T1000 (cell line): ENCODE measurements at regions not wholly inside any gene's neighbourhood (a gene's known extent, or its start where the extent isn't known, plus 50 kb on each side); places are given as distances from the start of the nearest gene placed in this dataset.
"Not testable (repeated sequence)": the region's sequence is repeated elsewhere in the genome, so short reads cannot be mapped to it uniquely, and the experiment has no call there.

ENCODE experiments used
- DNase-seq: peaks from one replicate; lab custom pipeline; 2025; ENCODE audit warnings: mixed read lengths; lab: John Stamatoyannopoulos, UW

GRCh38 chr12:9412459-9412858 lies 195.3 kb downstream of the KLRB1 start:
- not testable (repeated sequence) for DNase-seq

DNA sequence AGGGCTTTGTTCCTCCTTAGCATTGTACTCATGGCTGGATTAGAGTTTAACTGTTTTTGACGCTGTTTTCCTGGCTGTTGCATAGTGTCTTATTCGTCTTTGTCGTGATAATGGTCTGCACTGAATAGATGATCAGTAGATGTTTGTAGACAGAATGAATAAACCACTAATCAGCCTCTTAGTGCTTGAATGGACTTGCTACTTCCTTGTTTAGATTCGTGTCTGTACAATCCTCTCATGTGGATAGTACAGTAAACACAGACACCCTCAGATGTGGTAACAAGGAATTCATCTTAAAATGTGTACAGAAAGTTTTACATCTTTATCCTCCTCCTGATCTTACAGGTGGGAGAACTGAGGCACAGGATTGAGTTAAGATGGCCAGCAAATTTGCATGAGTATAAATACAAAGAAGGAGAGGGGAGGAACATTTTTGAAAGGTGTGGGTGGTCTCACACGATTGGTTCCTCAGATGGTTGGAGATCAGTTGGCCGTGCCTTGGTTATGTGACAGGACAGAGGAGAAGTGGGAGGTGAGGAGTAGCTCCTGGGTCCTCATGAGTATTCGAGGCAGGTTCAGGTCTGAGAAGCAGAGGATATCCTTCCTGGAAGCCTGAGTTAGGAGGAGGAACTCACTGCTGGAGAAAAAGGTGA lies 196.0 kb downstream of the KLRB1 start:
- DNase-seq: not testable (repeated sequence)

DNA sequence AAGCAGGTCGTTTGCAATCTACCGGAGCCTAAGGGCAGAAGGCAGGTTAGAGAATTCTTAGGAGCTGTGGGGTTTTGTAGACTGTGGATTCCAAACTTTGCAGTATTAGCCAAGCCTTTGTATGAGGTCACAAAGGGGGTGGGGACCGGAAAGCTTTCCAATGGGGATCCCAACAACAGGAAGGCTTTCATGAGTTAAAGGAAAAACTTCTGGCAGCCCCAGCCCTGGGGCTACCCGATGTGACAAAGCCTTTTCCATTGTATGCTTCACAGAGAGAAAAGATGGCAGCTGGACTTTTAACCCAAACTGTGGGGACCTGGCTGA lies 199.2 kb upstream of the PZP start:
- DNase-seq: peak; percentile 8

DNA sequence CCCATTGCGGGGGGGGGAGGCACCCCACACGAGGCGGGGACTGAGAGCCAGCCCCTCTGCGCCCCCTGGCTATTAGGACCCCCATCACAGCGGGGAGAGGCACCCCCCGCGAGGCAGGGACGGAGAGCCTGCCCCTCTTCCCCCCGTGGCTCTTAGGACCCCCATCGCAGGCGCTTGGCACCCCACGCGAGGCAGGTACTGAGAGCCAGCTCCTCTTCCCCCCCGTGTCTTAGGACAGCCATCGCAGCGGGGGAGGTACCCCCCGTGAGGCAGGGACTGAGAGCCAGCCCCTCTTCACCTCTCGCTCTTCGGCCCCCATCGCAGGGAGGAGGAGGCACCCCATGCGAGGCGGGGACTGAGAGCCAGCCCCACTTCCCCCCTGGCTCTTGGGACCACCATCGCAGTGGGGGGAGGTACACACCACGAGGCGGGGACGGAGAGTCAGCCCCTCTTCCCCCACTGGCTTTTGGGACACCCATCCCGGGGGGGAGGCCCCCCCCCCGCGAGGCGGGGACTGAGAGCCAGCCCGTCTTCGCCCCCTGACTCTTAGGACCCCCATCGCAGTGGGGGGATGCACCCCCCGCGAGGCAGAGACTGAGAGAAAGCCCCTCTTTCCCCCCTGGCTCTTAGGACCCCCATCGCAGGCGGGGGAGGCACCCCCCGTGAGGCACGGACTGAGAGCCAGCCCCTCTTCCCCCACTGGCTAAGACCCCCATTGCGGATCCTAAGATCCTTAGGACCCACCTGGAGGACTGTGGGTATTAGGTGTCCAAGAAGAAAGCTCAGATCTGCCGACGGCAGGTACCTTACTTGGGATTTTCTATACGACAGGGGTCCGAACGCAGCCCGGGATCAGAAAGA lies 198.6 kb upstream of the PZP start:
- no peak for DNase-seq

- DNase-seq: no peak
Measured at GRCh38 chr12:9405886-9406563, 197.8 kb upstream of the PZP start.

GRCh38 chr12:9404469-9405260 lies 196.5 kb upstream of the PZP start:
- DNase-seq: no peak

- no peak for DNase-seq
Measured at GRCh38 chr12:9404031-9404430, 195.8 kb upstream of the PZP start.

GRCh38 chr12:9402432-9403040 lies 194.3 kb upstream of the PZP start:
- DNase-seq: not testable (repeated sequence)

- DNase-seq: not testable (repeated sequence)
Measured at GRCh38 chr12:9396367-9396766, 188.2 kb upstream of the PZP start.

- not testable (repeated sequence) for DNase-seq
Measured at GRCh38 chr12:9395220-9395619, 187.0 kb upstream of the PZP start.

DNA sequence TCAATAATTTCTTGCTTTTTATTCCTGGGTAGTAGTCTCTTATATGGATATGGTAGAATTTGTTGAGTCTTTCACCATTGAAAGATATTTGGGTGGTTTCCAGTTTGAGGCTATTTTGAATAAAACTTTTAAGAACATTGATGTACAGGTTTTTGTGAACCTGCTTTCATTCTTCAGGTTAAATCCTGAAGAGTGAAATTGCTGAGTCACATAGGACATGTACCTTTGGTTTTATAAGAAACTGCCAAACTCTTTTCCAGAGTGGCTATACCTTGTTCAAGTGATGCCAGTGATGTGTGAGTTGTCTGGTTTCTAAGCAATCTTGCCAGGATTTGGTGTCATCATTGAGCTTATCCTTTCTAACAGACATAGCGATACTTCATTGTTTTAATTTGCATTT lies 184.6 kb upstream of the PZP start:
- no peak for DNase-seq

DNA sequence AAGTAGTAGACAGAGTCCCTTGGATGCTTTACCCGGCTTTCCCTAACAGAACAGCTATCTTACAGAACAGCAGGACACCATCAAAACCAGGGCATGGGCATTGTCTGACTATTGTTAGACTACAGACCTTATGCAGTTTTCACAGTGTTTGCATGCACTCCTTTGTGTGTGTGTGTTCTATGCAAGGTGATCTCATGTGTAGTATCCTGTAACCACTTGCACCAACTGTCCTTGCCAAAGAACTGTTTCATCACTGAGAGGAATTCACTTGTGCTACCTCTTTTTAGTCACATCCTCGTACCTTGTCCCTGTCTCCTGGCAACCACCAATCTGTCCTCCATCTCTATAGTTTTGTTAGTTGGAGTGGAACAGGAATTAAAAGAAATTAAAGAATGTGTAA lies 183.6 kb upstream of the PZP start:
- DNase-seq: no peak

DNA sequence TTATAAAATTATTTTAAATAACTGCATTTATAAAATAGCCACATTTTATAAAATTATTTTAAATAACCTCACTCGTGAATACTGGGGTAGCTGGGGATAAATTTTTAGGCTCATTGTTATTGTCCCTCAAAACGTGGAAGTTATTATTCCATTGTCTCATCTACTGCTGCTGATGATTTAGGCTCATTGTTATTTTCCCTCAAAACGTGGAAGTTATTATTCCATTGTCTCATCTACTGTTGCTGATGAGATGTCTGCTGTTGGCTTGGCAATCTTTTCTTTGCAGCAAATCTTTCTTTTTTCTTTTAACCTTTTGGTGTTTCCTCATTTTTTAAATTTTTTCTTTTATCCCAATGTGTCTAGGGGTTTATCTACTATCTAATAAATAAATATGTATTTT lies 182.6 kb upstream of the PZP start:
- no peak for DNase-seq

DNA sequence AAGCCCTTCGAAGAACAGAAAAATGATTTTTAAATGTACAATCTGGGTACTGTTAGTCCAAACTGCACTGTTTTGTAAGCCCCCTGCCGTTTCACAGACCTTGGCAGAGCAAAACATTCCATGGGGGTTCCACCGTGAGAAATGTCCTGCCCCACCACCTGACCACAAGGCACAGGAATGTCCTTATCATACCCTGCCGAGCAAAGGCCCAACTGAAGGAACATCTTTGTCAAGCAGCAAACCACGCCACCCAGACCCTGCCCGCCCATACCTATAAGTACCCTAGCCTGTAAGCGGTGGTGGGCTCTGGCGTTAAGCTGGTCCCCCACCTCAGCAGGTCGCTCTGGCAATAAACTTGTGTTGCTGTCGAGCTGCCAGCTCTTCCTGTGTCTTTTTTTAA lies 181.6 kb upstream of the PZP start:
- no peak for DNase-seq

- no peak for DNase-seq
Measured at GRCh38 chr12:9388379-9388778, 180.2 kb upstream of the PZP start.

- no peak for DNase-seq
Measured at GRCh38 chr12:9387450-9387849, 179.3 kb upstream of the PZP start.

DNA sequence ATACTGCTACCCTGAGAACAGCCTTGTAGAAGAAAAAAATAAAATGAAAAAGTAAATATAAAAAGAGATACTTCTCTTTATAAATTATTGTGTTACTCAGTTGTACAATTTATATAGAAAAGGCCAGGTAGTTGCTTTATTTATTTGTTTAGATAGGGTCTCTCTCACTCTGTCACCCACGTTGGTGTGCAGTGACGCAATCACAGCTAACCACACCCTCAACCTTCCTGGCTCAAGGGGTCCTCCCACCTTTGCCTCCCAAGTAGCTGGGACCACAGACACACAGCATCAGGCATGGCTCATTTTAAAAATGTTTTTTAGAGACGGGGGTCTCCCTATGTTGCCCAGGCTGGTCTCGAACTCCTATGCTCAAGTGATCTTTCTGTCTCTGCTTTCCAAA lies 175.4 kb upstream of the PZP start:
- no peak for DNase-seq

DNA sequence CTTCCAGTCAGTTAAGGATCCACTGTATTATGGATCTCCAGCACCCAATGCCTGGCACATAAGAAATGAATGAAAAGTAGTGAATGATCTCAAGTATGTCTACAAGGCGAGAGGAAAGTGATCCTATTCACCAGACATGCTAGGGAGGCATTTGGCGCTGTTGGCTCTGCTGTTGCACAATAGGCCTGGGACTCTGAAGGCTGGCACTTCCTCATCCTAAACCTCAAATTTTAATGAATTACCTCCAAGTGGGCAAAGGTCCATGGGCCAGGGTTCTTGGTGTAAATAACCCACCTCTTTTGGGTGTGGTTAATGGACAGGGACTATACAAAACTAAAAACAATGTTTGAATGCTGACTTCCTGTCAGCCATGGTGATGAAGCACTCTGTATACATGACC lies 173.4 kb upstream of the PZP start:
- DNase-seq: no peak

DNA sequence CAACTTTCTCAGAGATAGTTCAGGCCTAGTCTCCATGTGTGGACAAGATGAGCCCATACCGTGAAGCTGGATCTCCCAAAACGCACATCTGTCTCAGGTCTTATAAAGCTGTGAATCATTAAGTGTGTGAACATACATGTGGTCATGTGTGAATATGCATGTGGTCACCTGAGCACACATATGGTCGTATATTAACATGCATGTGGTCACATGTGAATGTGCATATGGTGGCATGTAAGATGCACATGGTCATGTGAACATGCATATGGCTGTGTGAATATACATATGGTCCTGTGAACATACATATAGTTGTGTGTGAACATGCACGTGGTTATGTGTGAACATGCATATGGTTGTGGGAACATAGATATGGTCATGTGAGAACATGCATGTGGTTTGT lies 172.5 kb upstream of the PZP start:
- no peak for DNase-seq

DNA sequence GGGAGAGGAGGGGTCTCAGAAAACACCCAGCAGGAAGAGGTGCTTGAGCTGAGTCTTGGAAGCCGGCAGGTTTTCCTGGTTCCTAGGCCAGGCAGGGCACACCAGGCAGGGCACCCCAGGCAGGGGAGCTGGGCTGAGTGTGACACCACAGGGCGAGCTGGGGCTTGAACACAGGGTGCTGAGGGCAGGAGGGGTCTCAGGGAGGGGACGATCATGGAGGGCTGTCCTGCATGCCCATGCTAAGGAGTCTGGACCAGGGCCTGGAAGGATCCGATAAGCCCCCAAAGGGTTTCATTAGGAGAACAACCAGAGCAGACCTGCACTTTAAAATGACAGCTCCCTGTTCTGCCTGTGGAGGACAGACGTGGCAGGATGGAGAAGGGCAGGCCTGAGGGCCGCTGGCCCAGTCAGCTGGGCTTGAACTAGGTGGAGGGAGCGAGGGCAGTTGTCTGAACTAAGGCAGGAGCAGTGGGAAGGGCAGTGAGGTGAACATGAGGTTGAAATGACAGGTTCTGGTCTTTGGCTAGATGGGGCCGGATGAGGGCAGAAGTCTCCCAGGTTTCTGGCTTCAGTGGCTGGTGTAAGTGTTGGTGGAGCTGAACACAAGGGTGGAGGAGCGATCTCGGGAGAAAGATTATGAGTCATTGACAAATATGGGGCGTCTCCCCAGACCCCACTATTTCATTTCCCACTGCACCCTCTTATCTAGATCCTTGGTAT lies 171.0 kb upstream of the PZP start:
- no peak for DNase-seq

- DNase-seq: no peak
Measured at GRCh38 chr12:9378430-9378835, 170.2 kb upstream of the PZP start.
